ENCODE measurements at regions not wholly inside any gene's neighbourhood (a gene's known extent, or its start where the extent isn't known, plus 50 kb on each side); places are given as distances from the start of the nearest gene placed in this dataset.

DNA sequence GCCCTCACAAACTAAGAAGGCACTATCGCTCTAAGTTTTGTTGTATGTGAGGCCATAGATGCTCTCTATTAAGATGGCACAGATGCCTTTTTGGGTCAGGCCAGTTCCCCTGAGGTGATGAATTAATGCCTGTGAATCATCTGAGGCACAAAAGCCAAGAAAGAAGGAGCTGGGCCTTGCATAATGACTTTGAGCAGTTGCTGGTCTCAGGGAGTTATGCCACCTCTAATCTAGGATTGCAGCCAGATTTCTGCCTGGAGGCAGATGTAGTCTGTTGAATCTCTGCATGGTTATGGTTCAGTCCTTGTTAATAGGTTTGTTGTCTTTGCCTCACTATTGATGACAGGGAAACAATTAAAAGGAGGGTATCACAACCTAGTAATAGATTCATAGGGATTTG, 168.1 kb upstream of the CHRM3 start:
- no peak for DNase-seq
- H2BK15ac ChIP-seq (ENCODE audit: low read depth, low read length), result no peak overlapping the region
- H2BK5ac ChIP-seq (ENCODE audit: insufficient read length, low read length), result no peak overlapping the region
- no peak overlapping the region for H2BK20ac ChIP-seq (ENCODE audit: low read depth, low read length, poor library complexity, severe bottlenecking)
- no peak overlapping the region for H2BK12ac ChIP-seq (ENCODE audit: insufficient read length, low read depth, low read length)
- H3K79me2 ChIP-seq (ENCODE audit: insufficient read depth, low read length), result no peaks in the 10 kb centered on the region
- H3K18ac ChIP-seq (ENCODE audit: insufficient read length, low read depth, low read length), result no peak overlapping the region
- no peak overlapping the region for H3K23ac ChIP-seq (ENCODE audit: insufficient read length, low read depth, low read length)
- Mint-ChIP-seq H3K27me3 (ENCODE audit: low read depth) (no peaks in the 10 kb centered on the region), H3K9me3 (peaks cover 15 to 23% of the 10 kb centered on the region in 2 experiments), H3K4me3 (no peak overlapping the region), H3K4me1 (no peaks in the 10 kb centered on the region), H3K36me3 (ENCODE audit: insufficient read depth in 1 of 3, low read depth in 3 of 3) (peaks cover 1 to 25% (median 15%) of the 10 kb centered on the region in 3 experiments; a peak in 6 of 7 replicates), H3K27ac (no peak overlapping the region)
- WGBS (ENCODE audit: extremely low coverage, insufficient read length, low lambda C conversion rate), result no CpG with 5 or more reads among the region's 1 CpG
- no peak overlapping the region for H2BK120ac ChIP-seq (ENCODE audit: low read depth, low read length, poor library complexity, severe bottlenecking)
- no peaks in the 10 kb centered on the region for H3K4me1 ChIP-seq (ENCODE audit: insufficient read depth, low read length)
- H3K79me1 ChIP-seq (ENCODE audit: insufficient read depth, low read depth, low read length, poor library complexity, severe bottlenecking), result no peaks in the 10 kb centered on the region
- H3K14ac ChIP-seq (ENCODE audit: insufficient read depth, low read length), result no peak overlapping the region
- H4K20me1 ChIP-seq (ENCODE audit: control insufficient read depth, insufficient read depth, insufficient read length), result no peaks in the 10 kb centered on the region
- H2AK5ac ChIP-seq (ENCODE audit: insufficient read length, low read length), result no peak overlapping the region
- H4K91ac ChIP-seq (ENCODE audit: insufficient read length, low read depth, low read length), result no peak overlapping the region
- H3K23me2 ChIP-seq (ENCODE audit: insufficient read length, low read depth, low read length, poor library complexity, severe bottlenecking), result no peaks in the 10 kb centered on the region
- TF ChIP-seq, protein P1, sequence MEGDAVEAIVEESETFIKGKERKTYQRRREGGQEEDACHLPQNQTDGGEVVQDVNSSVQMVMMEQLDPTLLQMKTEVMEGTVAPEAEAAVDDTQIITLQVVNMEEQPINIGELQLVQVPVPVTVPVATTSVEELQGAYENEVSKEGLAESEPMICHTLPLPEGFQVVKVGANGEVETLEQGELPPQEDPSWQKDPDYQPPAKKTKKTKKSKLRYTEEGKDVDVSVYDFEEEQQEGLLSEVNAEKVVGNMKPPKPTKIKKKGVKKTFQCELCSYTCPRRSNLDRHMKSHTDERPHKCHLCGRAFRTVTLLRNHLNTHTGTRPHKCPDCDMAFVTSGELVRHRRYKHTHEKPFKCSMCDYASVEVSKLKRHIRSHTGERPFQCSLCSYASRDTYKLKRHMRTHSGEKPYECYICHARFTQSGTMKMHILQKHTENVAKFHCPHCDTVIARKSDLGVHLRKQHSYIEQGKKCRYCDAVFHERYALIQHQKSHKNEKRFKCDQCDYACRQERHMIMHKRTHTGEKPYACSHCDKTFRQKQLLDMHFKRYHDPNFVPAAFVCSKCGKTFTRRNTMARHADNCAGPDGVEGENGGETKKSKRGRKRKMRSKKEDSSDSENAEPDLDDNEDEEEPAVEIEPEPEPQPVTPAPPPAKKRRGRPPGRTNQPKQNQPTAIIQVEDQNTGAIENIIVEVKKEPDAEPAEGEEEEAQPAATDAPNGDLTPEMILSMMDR (conservative IDR thresholded peaks at IDR 0.05), result no peak
- no peak overlapping the region for H3K4me2 ChIP-seq (ENCODE audit: insufficient read depth, insufficient read length, low read length)
- no peak overlapping the region for H3K56ac ChIP-seq (ENCODE audit: insufficient read length, low read depth, low read length)
- H3K9me3 ChIP-seq (ENCODE audit: control insufficient read depth, low read depth, low read length), result no peaks in the 10 kb centered on the region
- H2AFZ ChIP-seq (ENCODE audit: low read length), result no peak overlapping the region
- H3K4ac ChIP-seq (ENCODE audit: low read depth, low read length), result no peak overlapping the region
- H4K5ac ChIP-seq (ENCODE audit: insufficient read length, low read depth, low read length), result no peak overlapping the region
- H3T11ph ChIP-seq (ENCODE audit: low read length), result no peak overlapping the region
- H4K8ac ChIP-seq (replicated peaks; ENCODE audit: insufficient read length, low read depth, low read length), result no peak overlapping the region
- no peak overlapping the region for H3K9ac ChIP-seq (ENCODE audit: extremely low read depth, insufficient read length, low read length)
- no peak overlapping the region for H3K27ac ChIP-seq (ENCODE audit: insufficient read length, low read depth, low read length)
- H3K27me3 ChIP-seq (ENCODE audit: insufficient read depth, low read length), result no peaks in the 10 kb centered on the region
